22Rv1 (cell line): ENCODE measurements at regions not wholly inside any gene's neighbourhood (a gene's known extent, or its start where the extent isn't known, plus 50 kb on each side); places are given as distances from the start of the nearest gene placed in this dataset.

Experiments
- ZFX ChIP-seq: fragments of 450-650 bp; IDR thresholded peaks from 2 replicates; pipeline ENCODE4 v1.6.1; 2017; ENCODE audit warnings: antibody characterized with exemption, borderline replicate concordance
- TF ChIP-seq, protein P1 (sequence below): fragments of 450-650 bp; IDR thresholded peaks from 2 replicates; pipeline ENCODE4 v1.5.1; 2017; ENCODE audit warnings: mild to moderate bottlenecking

DNA sequence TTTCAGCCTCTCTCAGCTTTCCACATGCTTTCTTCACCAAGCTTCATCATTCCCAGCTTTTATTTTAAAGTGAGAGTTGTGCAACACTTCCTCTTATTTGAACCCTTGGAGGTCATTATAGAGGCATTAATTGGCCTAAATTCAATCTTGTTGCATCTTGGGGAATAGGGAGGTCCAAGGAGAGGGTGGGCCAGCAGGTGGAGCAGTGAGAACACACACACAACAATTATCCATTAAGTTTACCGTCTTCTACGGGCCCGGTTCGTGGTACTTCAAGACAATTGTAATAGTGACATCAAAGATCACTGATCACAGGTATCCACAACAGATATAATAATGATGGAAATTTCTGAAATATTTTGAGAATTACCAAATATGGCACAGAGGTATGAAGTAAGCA is 457.2 kb upstream of the SMIM21 start:
- TF ChIP-seq, protein P1, sequence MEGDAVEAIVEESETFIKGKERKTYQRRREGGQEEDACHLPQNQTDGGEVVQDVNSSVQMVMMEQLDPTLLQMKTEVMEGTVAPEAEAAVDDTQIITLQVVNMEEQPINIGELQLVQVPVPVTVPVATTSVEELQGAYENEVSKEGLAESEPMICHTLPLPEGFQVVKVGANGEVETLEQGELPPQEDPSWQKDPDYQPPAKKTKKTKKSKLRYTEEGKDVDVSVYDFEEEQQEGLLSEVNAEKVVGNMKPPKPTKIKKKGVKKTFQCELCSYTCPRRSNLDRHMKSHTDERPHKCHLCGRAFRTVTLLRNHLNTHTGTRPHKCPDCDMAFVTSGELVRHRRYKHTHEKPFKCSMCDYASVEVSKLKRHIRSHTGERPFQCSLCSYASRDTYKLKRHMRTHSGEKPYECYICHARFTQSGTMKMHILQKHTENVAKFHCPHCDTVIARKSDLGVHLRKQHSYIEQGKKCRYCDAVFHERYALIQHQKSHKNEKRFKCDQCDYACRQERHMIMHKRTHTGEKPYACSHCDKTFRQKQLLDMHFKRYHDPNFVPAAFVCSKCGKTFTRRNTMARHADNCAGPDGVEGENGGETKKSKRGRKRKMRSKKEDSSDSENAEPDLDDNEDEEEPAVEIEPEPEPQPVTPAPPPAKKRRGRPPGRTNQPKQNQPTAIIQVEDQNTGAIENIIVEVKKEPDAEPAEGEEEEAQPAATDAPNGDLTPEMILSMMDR = no peak; the same call in 1 of the 2 replicates
- no peak for TF ChIP-seq ZFX
